ENCODE measurements at regions not wholly inside any gene's neighbourhood (a gene's known extent, or its start where the extent isn't known, plus 50 kb on each side); places are given as distances from the start of the nearest gene placed in this dataset.

DNA sequence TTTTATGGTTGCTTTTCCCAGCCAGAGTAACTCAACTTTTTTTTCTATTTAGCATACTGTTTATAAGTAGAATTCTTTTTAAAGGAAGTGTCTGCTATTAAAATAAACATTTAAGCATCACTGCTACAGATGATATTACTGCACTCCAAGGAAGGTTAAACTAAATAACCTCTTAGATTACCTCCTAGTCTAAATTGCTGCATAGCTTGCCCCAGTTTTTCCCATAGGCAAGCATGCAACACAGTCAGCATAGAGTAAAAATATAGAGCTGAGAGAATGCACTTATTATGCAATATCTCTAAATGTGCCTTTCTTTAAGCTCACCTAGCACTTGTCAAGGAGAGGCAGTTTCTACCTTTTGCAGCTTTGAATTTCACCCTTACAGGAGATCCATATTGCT, 1392.4 kb upstream of the CELF2 start:
- no peak for DNase-seq

- no peak for DNase-seq
These were observed 1383.2 kb upstream of the CELF2 start for GRCh38 chr10:9634466-9634865.

DNA sequence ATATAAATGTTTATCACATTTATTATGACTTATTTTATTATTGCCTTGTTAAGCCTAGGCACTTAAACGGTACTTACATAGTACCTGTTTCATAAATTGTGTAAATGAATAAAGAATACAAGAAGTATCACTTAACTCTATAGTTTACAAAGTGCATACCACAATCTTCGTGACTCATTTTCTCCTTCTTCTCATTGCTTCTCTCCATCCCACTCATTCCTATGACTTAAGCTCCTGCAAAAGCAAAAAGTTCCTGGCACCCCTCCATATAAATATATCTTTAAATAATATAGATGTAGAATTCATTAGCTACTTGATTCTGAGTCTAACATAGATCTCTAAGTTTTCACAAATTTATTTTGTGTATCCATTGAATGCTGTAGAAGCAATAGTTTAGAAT, 1382.0 kb upstream of the CELF2 start:
- no peak for DNase-seq

GRCh38 chr10:9636216-9636615, 1381.5 kb upstream of the CELF2 start:
- DNase-seq = no peak

- no peak for DNase-seq
These were observed 1373.9 kb upstream of the CELF2 start for GRCh38 chr10:9643782-9644181.

GRCh38 chr10:9645404-9645803, 1372.3 kb upstream of the CELF2 start:
- DNase-seq = no peak

DNA sequence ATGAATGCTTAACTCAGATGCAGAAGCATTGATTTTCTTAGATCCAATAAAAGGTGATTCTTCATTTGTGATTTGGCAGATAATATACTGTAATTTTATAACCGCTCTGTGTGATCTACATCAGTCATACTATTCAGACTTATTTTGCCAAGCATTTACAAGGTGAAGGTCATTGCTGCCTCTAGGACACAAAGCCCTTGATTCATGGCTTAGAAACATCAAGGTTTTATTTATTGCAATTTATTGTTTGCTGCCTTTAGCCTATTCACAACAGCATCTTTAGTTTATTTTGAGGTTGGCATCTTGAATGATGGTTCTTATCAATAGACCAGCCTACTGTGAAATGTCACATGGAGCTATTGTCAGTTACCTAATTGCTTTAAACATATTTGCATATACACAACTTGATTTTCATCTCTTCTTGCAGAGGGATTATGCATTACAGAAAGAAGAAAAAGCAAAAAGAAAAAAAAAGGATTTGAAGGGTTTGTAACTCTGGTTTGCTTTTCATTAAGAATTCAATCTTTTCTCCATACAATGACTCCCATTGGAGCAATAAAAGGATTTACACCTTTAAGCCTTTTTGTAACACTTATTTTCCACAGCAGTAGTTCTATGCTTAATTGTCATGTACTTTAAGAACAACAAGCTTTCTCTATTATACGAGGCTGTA, 1371.6 kb upstream of the CELF2 start:
- no peak for DNase-seq

DNA sequence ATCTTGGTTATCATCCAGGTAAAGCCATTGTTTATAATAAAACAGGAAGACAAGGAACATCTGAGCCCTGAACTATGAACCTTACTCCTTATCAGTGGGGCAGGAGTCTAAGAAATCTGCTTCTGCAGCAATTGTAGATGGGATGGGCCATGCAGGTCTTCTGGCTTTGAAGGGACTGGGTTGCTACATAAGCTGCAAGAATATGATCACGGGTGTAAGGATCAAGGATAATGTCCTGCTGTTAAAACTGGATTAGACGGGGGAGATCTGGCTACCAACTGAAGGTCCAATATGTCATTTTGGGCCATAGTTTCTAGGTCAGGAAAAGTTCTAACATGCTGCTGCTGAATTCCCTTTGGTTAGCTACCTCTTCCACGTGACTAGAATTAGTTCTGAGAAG, 1363.4 kb upstream of the CELF2 start:
- no peak for DNase-seq

DNA sequence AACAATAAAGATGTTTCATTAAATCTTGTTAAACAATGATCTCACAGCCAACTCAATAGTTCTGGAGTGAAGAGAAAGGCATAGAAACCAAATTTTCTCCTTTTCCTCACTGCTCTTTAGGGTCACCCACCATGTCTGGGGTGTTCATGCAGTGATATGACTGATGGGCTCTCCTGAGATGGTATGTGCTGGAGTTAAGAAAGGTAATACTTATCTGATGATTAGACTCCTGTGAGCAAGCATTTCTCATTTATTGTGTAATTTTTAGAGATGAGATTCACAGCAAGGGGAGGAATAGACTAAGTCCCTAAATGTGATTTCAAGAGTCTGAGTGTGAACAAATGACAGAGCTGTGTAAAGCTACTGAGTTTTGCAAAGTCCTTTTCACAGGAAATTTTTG, 1361.3 kb upstream of the CELF2 start:
- no peak for DNase-seq

- DNase-seq = no peak
These were observed 1360.7 kb upstream of the CELF2 start for GRCh38 chr10:9656996-9657395.

- no peak for DNase-seq
These were observed 1360.1 kb upstream of the CELF2 start for GRCh38 chr10:9657530-9657929.

DNA sequence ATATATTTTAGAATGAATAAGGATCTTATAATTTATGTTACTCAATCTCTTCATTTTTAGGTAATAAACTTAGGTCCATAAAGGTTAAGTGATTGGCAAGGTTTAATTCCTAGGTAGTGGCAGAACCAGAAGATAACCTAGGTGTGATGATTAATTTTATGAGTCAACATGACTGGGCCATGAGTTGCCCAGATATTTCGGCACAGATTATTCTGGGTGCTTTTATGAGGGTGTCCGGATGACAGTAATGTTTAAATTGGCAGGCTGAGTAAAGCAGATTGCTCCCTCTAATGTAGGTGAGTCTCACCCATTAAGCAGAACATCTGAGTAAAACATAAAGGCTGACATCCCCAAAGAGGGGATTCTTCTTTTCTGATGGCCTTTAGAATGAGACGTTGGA, 1349.3 kb upstream of the CELF2 start:
- DNase-seq = no peak

GRCh38 chr10:9670911-9671310, 1346.8 kb upstream of the CELF2 start:
- DNase-seq = no peak

DNA sequence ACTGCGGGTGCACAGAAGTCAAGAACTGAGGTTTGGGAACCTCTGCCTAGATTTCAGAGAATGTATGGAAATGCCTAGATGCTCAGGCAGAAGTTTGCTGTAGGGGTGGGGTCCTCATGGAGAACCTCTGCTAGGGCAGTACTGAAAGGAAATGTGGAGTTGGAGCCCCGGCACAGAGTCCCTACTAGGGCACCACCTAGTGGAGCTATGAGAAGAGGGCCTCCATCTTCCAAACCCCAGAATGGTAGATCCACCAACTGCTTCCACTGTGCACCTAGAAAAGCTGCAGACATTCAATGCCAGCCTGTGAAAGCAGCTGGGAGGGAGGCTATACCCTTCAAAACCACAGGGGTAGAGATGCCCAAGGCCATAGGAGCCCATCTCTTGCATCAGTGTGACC, 1336.0 kb upstream of the CELF2 start:
- DNase-seq = no peak

- DNase-seq = no peak
These were observed 1334.9 kb upstream of the CELF2 start for GRCh38 chr10:9682802-9683201.

DNA sequence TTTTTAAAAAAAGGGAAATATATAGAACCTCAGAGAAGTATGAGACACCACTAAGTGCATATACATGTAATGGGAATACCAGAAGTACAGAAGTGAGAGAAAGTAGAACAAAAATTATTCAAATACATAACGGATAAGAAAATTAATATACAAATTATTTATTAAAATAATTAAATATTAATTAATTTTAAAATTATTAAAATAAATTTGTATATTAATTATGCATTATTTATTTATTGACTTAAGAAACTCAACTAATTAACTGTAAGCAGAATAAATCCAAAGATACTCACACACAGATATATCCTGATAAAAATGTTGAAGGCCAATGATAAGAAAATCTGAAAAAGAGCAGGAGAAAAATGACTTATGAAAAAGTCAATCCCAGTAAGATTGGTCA, 1333.5 kb upstream of the CELF2 start:
- no peak for DNase-seq

DNA sequence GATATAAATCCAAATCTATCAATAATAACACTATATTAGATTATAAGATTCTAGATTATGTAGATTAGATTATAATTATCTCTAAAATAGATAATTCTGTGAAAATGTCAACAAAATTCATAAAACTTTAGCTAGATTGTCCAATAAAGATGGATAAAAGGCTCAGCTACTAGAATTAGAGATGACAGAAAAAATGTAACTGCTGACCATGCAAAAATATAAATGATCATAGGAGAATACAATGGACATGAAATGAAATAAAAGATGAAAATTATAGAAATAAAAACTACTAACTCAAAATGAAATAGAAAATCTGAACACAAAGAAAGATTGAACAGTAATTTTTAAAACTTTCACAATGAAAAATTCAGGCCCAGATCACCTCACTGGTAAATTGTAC, 1332.1 kb upstream of the CELF2 start:
- DNase-seq = no peak

- DNase-seq = no peak
These were observed 1329.0 kb upstream of the CELF2 start for GRCh38 chr10:9688711-9689110.

DNA sequence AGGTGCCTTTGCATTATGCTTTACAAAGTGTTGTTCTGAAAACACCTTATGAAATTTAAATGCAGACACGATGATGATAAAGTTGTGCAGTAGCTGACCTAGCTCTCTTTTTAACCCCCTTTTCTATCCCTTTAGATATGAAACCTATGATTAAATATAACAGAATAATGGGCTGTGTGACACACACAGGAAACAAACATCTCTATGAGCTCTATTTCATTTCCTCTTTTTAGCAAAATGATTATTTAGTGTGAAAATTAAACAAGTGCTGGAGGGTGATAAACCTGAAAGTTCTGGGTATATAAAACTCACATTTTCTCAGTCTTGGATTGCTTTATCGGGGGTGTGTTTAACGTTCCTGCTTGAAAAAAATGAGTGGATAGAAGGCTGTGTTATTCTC, 1310.5 kb upstream of the CELF2 start:
- DNase-seq = no peak

DNA sequence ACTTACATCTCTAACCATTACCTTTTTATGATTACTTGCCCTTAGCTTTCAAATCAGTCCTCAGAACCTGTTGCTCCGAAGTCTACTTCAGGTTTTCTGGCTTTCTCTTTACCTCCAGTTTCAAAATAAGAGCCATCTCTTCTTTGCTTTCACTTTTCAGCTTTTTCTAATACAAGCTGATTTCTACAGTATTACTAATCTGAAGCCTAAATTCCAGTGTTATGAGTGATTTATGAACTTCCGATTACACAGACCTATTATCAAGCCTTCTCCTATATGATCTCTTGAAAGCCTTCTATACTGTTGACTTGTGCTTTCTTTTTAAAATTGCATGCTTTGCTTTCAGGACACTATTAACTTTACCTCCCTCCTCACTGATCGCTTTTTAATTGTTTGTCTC, 1307.8 kb upstream of the CELF2 start:
- no peak for DNase-seq

DNA sequence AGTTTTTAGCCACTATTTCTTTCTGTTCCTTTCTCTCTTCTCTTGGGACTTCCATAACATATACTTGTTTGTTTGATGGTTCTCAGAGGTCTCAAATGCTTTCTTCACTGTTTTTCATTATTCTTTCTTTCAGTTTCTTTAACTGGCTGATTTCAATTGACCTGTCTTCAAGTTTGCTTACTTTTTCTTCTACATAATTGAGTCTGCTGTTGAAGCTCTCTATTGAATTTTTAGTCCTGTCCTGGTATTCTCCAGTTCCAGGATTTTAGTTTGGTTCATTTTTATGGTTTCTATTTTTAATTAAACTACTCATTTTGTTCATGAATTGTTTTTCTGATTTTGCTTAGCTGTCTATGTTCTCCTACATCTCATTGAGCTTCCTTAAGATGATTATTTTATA, 1305.3 kb upstream of the CELF2 start:
- DNase-seq = no peak

- no peak for DNase-seq
These were observed 1298.4 kb upstream of the CELF2 start for GRCh38 chr10:9719246-9719645.

- DNase-seq = no peak
These were observed 1283.9 kb upstream of the CELF2 start for GRCh38 chr10:9733766-9734165.

- no peak for DNase-seq
These were observed 1283.5 kb upstream of the CELF2 start for GRCh38 chr10:9734218-9734617.

GRCh38 chr10:9735731-9736130, 1281.9 kb upstream of the CELF2 start:
- no peak for DNase-seq

DNA sequence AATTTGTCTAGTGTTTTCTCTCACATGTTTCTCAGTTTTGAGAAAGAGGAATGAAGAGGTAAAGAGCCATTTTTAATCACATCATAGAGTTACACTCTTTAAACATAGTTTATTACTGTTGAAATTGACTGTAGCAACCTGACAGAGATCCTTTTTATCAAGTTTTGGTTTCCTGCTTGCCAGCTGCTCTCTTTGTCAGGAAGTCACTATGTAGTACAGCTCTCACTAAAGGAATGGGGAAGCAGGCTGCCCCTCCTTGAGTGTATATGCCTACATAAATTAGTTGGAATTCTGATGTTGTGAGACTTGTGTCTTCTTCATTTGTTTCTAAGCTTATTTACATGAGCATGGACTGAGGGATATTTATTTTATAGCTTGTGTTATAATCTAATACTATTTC, 1274.0 kb upstream of the CELF2 start:
- no peak for DNase-seq
